Esophagus squamous epithelium (tissue), 5 donors: ENCODE measurements at regions not wholly inside any gene's neighbourhood (a gene's known extent, or its start where the extent isn't known, plus 50 kb on each side); places are given as distances from the start of the nearest gene placed in this dataset.

Experiments
- DNase-seq: peaks from one replicate; lab custom pipeline; 2025; lab: John Stamatoyannopoulos, UW
- H3K27ac ChIP-seq, 4 donors: fragments of 200-600 bp; sonication (generic); one replicate each; pipeline ENCODE4 v1.5.1; 2016 to 2019; ENCODE audit warnings: mild to moderate bottlenecking in 1 of 4
- H3K27me3 ChIP-seq, 4 donors: fragments of 200-600 bp; sonication (generic); 1 replicate in 3 of 4; 2 replicates in 1 of 4; pipeline versions ENCODE4 v1.5.1 to v1.6.0; 2017 to 2021; ENCODE audit warnings: antibody characterized with exemption in 1 of 4
- H3K36me3 ChIP-seq, 3 donors: fragments of 200-600 bp; sonication (generic); one replicate each; pipeline ENCODE4 v1.5.1; 2016 to 2019
- H3K4me1 ChIP-seq, 3 donors: fragments of 200-600 bp; sonication (generic); one replicate each; pipeline ENCODE4 v1.5.1; 2017 to 2019
- H3K4me3 ChIP-seq, 4 donors: fragments of 200-600 bp; sonication (generic); 1 replicate in 3 of 4; 2 replicates in 1 of 4; pipeline ENCODE4 v1.5.1; 2016 to 2019; ENCODE audit warnings: mild to moderate bottlenecking in 2 of 4, moderate library complexity in 1 of 4
- H3K9me3 ChIP-seq, 3 donors: fragments of 200-600 bp; sonication (generic); one replicate each; pipeline ENCODE4 v1.5.1; 2016 to 2019
- CTCF ChIP-seq, 6 experiments: fragments of 450-650 bp in 4 of 6; fragments of 200-600 bp in 2 of 6; sonication (generic) in 2 of 6; IDR thresholded peaks; one replicate each; pipeline ENCODE4 v1.5.1; 2016 to 2019; ENCODE audit warnings: antibody characterized with exemption in 6 of 6, mild to moderate bottlenecking in 4 of 6, moderate library complexity in 4 of 6
- POLR2A ChIP-seq, 4 donors: fragments of 450-650 bp; IDR thresholded peaks; one replicate each; pipeline ENCODE4 v1.6.1; 2017; ENCODE audit warnings: antibody characterized with exemption in 4 of 4, mild to moderate bottlenecking in 4 of 4, moderate library complexity in 3 of 4
- WGBS, 2 donors: methylation state at CpG; one replicate each; pipeline ENCODE4 v1.1.5; 2018; 5-methylcytosine and 5-hydroxymethylcytosine counted together
- intact Hi-C: fragments of 100-400 bp; cut with DNase I; formaldehyde crosslinking; loops from one replicate; pipeline ENCODE4 v1.15.0; 2022
- donor health status: DM: yes; HTN: yes; CAD: no.

- no peaks in the 10 kb centered on the region for H3K36me3 ChIP-seq
- WGBS, 2 donors = 80 to 89% methylated on average over 4 of the region's 4 CpGs
- no peaks in the 10 kb centered on the region for H3K9me3 ChIP-seq
- no peak overlapping the region for H3K27ac ChIP-seq
- intact Hi-C loops = no loop called here
- no peaks in the 10 kb centered on the region for H3K4me1 ChIP-seq
- TF ChIP-seq POLR2A (IDR thresholded peaks at IDR 0.05) = no peak
- no peak for TF ChIP-seq CTCF (IDR thresholded peaks at IDR 0.05)
- peaks cover 0 to 4% (median 0%) of the 10 kb centered on the region in 4 donors for H3K27me3 ChIP-seq
- no peak overlapping the region for H3K4me3 ChIP-seq
- DNase-seq = no peak
These were observed 486.2 kb downstream of the GADD45G start for GRCh38 chr9:90090997-90091396.

- intact Hi-C loops = no loop called here
- TF ChIP-seq POLR2A (IDR thresholded peaks at IDR 0.05) (no peak), CTCF (IDR thresholded peaks at IDR 0.05) (no peak)
- H3K9me3 ChIP-seq = no peaks in the 10 kb centered on the region
- no peak overlapping the region for H3K27ac ChIP-seq
- no peaks in the 10 kb centered on the region for H3K4me1 ChIP-seq
- peaks cover 0 to 6% (median 0%) of the 10 kb centered on the region in 4 donors for H3K27me3 ChIP-seq
- H3K36me3 ChIP-seq = no peaks in the 10 kb centered on the region
- 44 to 80% methylated on average over 3 of the region's 4 CpGs for WGBS, 2 donors
- H3K4me3 ChIP-seq = no peak overlapping the region
- DNase-seq = no peak
These were observed 487.7 kb downstream of the GADD45G start for GRCh38 chr9:90092508-90092907.

GRCh38 chr9:90095682-90096081 lies 490.9 kb downstream of the GADD45G start:
- H3K27ac ChIP-seq = no peak overlapping the region
- no peak overlapping the region for H3K4me3 ChIP-seq
- intact Hi-C loops = no loop called here
- H3K9me3 ChIP-seq = no peaks in the 10 kb centered on the region
- H3K4me1 ChIP-seq = no peaks in the 10 kb centered on the region
- H3K36me3 ChIP-seq = no peaks in the 10 kb centered on the region
- H3K27me3 ChIP-seq = peaks cover 0 to 7% (median 0%) of the 10 kb centered on the region in 4 donors
- 60 to 84% methylated on average over 9 to 11 of the region's 11 CpGs for WGBS, 2 donors
- TF ChIP-seq CTCF (IDR thresholded peaks at IDR 0.05) (no peak), POLR2A (IDR thresholded peaks at IDR 0.05) (no peak)
- no peak for DNase-seq

- Histone ChIP-seq H3K4me3 (no peak overlapping the region), H3K27ac (no peak overlapping the region), H3K4me1 (peaks cover 0 to 3% (median 3%) of the 10 kb centered on the region in 3 donors), H3K9me3 (no peaks in the 10 kb centered on the region), H3K36me3 (no peaks in the 10 kb centered on the region), H3K27me3 (peaks cover 0 to 7% (median 0%) of the 10 kb centered on the region in 4 donors)
- 72 to 73% methylated on average over 5 to 7 of the region's 7 CpGs for whole genome bisulfite sequencing, 2 donors
- no peak for DNase-seq
- TF ChIP-seq CTCF (IDR thresholded peaks at IDR 0.05) (no peak), POLR2A (IDR thresholded peaks at IDR 0.05) (no peak)
- intact Hi-C loops = no loop called here
These were observed 492.4 kb downstream of the GADD45G start for GRCh38 chr9:90097237-90097636.

GRCh38 chr9:90098408-90098807 lies 493.6 kb downstream of the GADD45G start:
- 87 to 89% methylated on average over 3 to 7 of the region's 10 CpGs for WGBS, 2 donors
- no peak overlapping the region for H3K4me3 ChIP-seq
- peaks cover 0 to 7% (median 0%) of the 10 kb centered on the region in 4 donors for H3K27me3 ChIP-seq
- intact Hi-C loops = no loop called here
- no peak overlapping the region for H3K27ac ChIP-seq
- no peak for TF ChIP-seq CTCF (IDR thresholded peaks at IDR 0.05)
- no peak for TF ChIP-seq POLR2A (IDR thresholded peaks at IDR 0.05)
- no peak for DNase-seq
- H3K36me3 ChIP-seq = no peaks in the 10 kb centered on the region
- H3K4me1 ChIP-seq = peaks cover 0 to 4% (median 3%) of the 10 kb centered on the region in 3 donors
- H3K9me3 ChIP-seq = no peaks in the 10 kb centered on the region
